VCaP (cell line): ENCODE measurements at regions not wholly inside any gene's neighbourhood (a gene's known extent, or its start where the extent isn't known, plus 50 kb on each side); places are given as distances from the start of the nearest gene placed in this dataset.

Experiments
- H3K27ac ChIP-seq: fragments of 450-650 bp; 2 replicates; pipeline ENCODE4 v1.5.1; 2017
- CTCF ChIP-seq: fragments of 450-650 bp; conservative IDR thresholded peaks from 2 replicates; pipeline ENCODE4 v1.5.1; 2017; ENCODE audit warnings: mild to moderate bottlenecking, moderate library complexity

GRCh38 chr3:59451800-59452746 lies 402.2 kb upstream of the CFAP20DC start:
- no peak for TF ChIP-seq CTCF
- no peak overlapping the region for H3K27ac ChIP-seq

- no peak overlapping the region for H3K27ac ChIP-seq
- TF ChIP-seq CTCF: no peak
These were observed 401.3 kb upstream of the CFAP20DC start for GRCh38 chr3:59450946-59451763.

- no peak for TF ChIP-seq CTCF
- no peak overlapping the region for H3K27ac ChIP-seq
These were observed 400.6 kb upstream of the CFAP20DC start for GRCh38 chr3:59450437-59450836.

GRCh38 chr3:59446775-59447465 lies 397.1 kb upstream of the CFAP20DC start:
- no peak overlapping the region for H3K27ac ChIP-seq
- no peak for TF ChIP-seq CTCF

- H3K27ac ChIP-seq: no peak overlapping the region
- no peak for TF ChIP-seq CTCF
These were observed 394.9 kb upstream of the CFAP20DC start for GRCh38 chr3:59444676-59445075.

- no peak overlapping the region for H3K27ac ChIP-seq
- no peak for TF ChIP-seq CTCF
These were observed 394.5 kb upstream of the CFAP20DC start for GRCh38 chr3:59444294-59444671.
